Endothelial cell of hepatic sinusoid (primary cell): ENCODE measurements at regions not wholly inside any gene's neighbourhood (a gene's known extent, or its start where the extent isn't known, plus 50 kb on each side); places are given as distances from the start of the nearest gene placed in this dataset.

Source experiments
- in situ Hi-C: cut with HindIII; loops from 2 replicates; pipeline ENCODE4 v1.10.0; 2017; ENCODE audit warnings: low sequenced_read_pairs

DNA sequence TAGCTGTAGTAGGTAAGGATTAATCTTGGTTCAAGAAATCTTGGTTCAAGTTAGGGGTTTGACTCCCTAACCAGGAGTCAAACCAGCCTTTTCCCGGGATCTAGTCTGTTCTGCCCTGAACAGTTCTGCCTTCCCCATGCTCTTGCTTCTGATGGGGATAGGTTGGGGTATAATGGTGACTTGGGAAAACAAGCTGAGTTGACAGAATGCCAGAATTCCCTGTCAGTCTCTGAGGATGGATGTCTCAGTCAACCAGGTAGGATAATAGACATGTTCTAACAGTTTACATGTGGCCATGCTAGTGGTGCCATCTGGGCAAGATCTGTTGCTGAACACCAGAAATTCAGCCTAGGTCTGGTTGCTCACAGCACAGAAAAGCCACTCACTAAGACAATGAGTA lies 51.4 kb downstream of the RAB40AL start:
- in situ Hi-C loops = no loop called here

DNA sequence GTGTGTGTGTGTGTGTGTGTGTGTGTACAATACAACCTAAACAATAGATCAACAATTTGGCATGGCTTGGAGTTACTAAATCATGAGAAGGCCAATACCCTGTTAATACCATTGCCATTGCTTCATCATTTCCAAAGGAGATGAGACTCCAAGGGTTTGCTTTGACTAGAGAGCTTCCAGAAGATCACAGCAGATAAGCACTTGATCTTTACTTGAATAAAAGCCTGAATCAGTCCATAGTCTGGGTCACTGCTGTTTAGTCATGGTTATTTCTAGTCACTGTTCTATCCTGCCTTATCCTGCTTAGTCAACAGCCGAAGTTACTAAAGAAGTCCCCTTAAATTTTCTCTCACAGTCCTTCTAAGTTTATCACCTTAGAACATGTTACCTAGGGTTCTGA lies 58.2 kb downstream of the RAB40AL start:
- in situ Hi-C loops = loop anchor here (5.0 kb wide), 1 partner anchor 52 kb away; no protein-coding TSS in a partner anchor

DNA sequence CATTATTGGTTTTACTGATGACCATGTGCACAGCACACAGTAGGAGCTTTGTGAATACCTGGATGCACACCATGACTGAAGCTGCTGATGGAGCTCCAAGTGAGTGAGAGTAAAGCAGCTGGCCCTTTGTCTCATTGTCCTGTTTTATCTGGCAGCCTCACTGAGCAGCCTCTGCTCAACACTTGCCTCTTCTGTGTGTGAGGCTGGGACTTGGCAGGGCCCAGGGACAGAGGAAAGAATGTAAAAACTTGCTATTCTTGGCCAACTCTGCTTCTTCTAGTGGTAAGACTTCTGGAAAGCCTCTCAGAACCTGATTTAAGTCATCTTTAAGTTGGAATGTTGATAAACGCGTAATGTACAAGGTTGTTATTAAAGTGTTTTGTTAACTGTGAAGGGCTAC lies 61.4 kb downstream of the BEX1 start:
- in situ Hi-C loops = no loop called here
